GM19328 (cell line): ENCODE measurements at regions not wholly inside any gene's neighbourhood (a gene's known extent, or its start where the extent isn't known, plus 50 kb on each side); places are given as distances from the start of the nearest gene placed in this dataset.
"Not testable (repeated sequence)": the region's sequence is repeated elsewhere in the genome, so short reads cannot be mapped to it uniquely, and the experiment has no call there.

Source experiments
- ATAC-seq: cut with Tn5 transposase; IDR thresholded peaks from one replicate; pipeline ENCODE4 v1.9.1; 2021; ENCODE audit warnings: mild to moderate bottlenecking, moderate library complexity; ENCODE audit not compliant: unreplicated experiment

- ATAC-seq, result no peak
Measured at GRCh38 chr2:72032481-72033041, 115.1 kb downstream of the CYP26B1 start.

GRCh38 chr2:72031346-72032110 lies 116.1 kb downstream of the CYP26B1 start:
- ATAC-seq, result no peak

- ATAC-seq, result no peak
Measured at GRCh38 chr2:72028996-72029395, 118.7 kb downstream of the CYP26B1 start.

GRCh38 chr2:72028351-72028995 lies 119.2 kb downstream of the CYP26B1 start:
- ATAC-seq, result no peak

GRCh38 chr2:72027426-72028161 lies 120.1 kb downstream of the CYP26B1 start:
- no peak for ATAC-seq

- no peak for ATAC-seq
Measured at GRCh38 chr2:72026819-72027425, 120.7 kb downstream of the CYP26B1 start.

GRCh38 chr2:72024451-72025175 lies 123.0 kb downstream of the CYP26B1 start:
- ATAC-seq, result no peak

GRCh38 chr2:72023678-72024390 lies 123.8 kb downstream of the CYP26B1 start:
- no peak for ATAC-seq

GRCh38 chr2:72021371-72021770 lies 126.3 kb downstream of the CYP26B1 start:
- not testable (repeated sequence) for ATAC-seq

- ATAC-seq, result no peak
Measured at GRCh38 chr2:72015266-72015665, 132.4 kb downstream of the CYP26B1 start.

- no peak for ATAC-seq
Measured at GRCh38 chr2:72014831-72015230, 132.8 kb downstream of the CYP26B1 start.

- no peak for ATAC-seq
Measured at GRCh38 chr2:72013726-72014125, 133.9 kb downstream of the CYP26B1 start.

- no peak for ATAC-seq
Measured at GRCh38 chr2:72012886-72013574, 134.6 kb downstream of the CYP26B1 start.

- ATAC-seq, result no peak
Measured at GRCh38 chr2:72011791-72012190, 135.9 kb downstream of the CYP26B1 start.

- ATAC-seq, result no peak
Measured at GRCh38 chr2:72011370-72011689, 136.3 kb downstream of the CYP26B1 start.

- no peak for ATAC-seq
Measured at GRCh38 chr2:72010647-72011369, 136.9 kb downstream of the CYP26B1 start.

- no peak for ATAC-seq
Measured at GRCh38 chr2:72008608-72009007, 139.1 kb downstream of the CYP26B1 start.

- ATAC-seq, result no peak
Measured at GRCh38 chr2:72007402-72007801, 140.3 kb downstream of the CYP26B1 start.
